ENCODE measurements at regions not wholly inside any gene's neighbourhood (a gene's known extent, or its start where the extent isn't known, plus 50 kb on each side); places are given as distances from the start of the nearest gene placed in this dataset.

GRCh38 chr3:78249294-78249693 is 1209.4 kb downstream of the ROBO2 start:
- TF ChIP-seq CTCF (conservative IDR thresholded peaks at IDR 0.05; ENCODE audit: low read length): no peak
- TF ChIP-seq EZH2phosphoT487 (IDR thresholded peaks at IDR 0.05; ENCODE audit: borderline replicate concordance, low read depth, low read length): no peak
